Smooth muscle cell of the brain vasculature (primary cell): ENCODE measurements at regions not wholly inside any gene's neighbourhood (a gene's known extent, or its start where the extent isn't known, plus 50 kb on each side); places are given as distances from the start of the nearest gene placed in this dataset.
"Not testable (repeated sequence)": the region's sequence is repeated elsewhere in the genome, so short reads cannot be mapped to it uniquely, and the experiment has no call there.

Experiments used
- DNase-seq: peaks from one replicate; pipeline ENCODE4 v3.0.0-alpha.2; 2012; ENCODE audit warnings: low read depth, low spot score

DNA sequence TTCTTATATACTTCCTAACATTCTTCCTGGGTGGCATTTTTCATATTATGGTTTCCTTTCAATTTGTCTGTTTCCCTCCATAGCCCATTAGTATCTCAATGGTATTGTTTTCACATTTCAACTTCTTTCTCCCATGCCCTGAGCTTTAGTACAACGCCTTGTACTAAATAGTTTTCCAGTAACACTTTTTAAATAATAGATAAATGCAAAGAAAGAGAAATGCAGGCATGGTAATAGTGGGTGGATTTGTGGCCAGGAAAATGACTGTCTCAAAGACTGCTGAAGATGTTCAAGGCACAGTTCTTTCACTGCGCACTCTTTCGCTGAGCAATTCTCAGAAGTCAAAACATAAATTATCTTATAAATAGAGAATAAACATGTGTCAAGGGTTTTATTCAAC is 145.1 kb downstream of the LCA5 start:
- DNase-seq = no peak

DNA sequence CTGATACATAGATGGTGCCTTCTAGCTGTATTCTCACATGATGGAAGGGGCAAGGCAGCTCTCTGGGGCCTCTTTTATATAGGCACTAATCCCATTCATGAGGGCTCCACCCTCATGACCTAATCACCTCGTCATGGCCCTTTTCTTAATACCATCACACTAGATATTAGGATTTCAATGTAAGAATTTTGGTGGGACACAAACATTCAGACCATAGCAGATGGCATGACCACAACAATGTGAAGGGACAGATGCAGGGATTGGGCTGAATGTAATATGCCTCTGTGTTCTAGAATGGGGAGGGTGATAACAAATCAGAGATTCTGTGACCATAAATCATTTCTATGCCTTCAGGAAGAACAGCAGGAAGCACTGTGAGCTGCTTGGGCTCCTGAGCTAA is 145.8 kb downstream of the LCA5 start:
- no peak for DNase-seq

DNA sequence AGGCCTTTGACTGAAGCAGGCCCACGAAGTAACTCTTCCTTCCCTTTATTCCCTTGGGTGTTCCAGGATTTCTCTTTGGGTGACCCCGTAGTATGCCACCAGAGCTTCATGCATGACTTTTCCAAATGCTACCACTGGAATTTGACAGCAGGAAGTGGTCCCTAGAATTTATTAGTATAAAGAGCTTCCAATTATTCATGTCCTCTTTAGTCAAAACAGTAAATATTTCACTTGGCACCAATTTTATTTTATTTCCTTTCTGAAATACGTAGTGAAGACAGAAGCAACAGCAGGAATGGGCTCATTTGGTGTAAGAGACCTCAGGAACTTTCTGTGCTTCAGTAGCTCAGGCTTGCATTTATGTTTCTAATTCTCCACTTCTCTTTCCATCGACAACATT is 151.3 kb downstream of the LCA5 start:
- peak; percentile 68 for DNase-seq

DNA sequence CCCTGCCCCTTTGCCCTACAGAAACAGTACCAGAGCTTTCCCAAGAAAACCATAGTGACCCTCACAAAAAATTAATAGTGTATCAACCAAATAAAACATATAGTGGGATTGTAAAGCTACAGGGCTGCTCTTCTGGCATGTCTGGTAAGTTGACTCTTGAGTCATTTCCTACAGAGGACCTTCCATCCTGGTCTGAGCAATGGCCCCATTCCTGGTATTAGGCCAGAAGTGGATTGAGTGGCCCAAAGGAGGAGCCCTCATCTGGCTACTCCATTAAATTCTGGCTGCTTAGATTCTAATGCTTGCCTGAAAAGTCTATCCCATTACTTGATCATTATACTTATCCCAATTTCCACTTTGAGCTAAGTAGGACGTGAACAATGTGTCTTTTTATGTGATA is 150.9 kb upstream of the HMGN3 start:
- DNase-seq = no peak

DNA sequence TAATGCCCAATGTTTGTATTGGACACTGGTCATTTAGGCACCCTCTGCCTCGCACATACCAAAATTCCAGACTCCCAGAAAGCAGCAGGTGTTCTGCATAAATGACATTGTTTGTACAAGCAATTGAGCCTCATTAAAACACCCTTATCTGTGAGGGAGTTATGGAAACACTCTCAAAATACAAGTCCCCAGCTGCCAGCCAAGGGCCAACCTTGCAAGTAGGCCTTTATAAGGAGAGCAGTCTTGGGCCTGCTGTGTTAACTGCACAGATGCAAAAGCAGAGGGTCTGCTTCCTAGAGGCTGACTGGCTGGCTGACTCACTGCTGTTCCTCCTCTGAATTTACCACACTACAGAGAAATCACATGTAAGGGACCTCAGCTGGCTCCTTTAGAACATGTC is 150.4 kb upstream of the HMGN3 start:
- no peak for DNase-seq

DNA sequence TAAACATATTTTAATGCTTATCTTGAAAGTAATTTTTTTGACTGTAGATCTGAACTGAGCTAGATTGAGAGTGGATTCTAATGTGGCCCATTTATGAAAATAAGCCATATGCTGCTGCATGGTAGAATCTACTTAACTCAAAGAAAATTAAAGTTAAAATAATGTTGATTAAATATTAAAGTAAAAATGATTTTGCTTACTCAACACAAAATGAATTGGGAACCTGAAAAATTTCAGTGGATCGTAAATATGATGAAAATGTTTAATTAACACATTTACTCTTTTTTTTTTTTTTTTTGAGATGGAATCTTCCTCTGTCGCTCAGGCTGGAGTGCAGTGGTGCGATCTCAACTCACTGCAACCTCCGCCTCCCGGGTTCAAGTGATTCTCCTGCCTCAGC is 144.5 kb upstream of the HMGN3 start:
- DNase-seq = no peak

DNA sequence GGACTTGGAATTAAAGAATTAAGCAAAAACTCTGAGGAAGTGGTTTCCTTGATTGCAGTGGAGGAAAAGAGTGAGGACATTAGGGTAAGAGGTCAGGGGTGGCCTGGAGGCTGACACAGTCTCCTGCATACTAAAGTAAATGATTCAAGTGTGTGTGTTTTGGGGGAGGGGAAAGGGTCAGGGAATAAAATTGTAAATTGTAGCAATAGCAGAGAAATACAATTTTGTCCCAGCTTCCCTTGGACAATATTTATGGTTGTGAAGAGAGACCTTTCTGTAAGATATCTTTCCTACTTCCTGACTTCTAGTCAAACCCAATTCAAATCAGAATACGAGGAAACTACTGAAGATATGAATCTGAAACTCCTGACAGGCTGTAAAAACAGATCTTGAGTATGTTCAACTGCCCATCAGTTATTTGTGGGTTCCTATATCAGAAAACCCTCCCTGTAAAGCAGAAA is 143.4 kb upstream of the HMGN3 start:
- no peak for DNase-seq

DNA sequence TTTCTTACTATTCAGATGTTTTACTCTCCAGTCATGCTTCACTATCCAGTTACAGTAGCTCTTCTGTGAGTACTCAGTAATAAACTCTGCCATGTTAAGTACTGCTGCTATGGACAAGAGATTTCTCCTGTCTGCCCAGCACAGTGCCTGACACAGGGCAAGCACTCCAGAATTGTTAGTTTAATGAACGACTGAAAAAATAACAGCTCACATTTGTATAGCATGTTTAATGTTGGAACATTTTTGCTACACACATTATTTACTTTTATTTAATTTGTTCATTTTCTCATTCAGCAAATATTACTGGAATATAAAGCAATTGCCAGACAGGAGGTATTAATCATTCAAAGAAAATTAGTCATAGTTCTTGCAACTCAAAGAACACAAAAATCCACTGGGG is 142.6 kb upstream of the HMGN3 start:
- no peak for DNase-seq

DNA sequence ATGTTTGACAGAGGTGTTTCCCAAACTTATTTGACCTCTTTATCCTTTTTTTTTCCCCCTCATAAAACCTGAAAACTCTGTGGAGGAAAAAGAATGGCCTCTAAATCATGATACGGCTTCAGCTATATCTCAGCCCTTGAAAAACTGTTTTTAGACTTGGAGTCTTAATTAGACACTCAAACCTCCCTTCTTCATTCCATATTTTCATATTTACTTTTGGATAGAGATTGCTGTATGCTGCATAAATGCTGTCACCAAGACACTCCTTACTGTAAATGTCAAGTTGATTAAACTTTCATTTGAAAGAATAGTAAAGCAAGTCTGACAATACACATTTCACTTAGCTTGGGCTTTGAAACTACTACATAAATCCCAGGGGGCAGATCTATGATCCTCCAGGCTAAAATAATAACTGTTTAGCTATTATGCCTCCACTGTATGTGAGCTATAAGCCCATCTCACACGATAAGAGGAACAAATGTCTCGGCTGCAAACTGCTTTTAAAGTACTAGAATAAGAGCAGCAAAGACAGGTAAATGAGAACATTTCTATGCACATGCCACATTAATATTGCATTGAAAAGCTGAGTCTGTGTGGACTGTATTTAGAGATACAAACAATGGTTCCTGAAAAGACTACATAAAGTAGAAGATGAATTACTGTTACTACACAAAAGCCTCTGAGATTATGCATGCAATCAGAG is 141.3 kb upstream of the HMGN3 start:
- no peak for DNase-seq

DNA sequence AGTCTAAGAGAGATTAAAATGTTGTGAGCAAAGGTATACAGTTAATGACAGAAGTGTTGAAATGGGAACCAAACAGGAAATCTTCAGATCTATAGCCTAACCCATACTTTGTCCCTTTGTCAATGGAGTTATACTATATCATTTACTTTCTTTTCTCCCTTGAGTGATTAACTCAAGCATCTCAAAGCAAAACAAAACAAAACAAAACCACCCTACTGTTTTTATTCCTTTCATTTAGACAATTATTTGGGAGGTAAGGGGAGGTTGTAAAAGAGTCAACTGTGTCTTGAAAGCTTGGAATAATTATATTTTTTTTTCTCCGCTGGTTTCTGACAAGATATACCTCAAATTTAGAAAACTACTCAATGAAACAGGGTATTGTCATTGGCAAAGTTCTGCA is 139.8 kb upstream of the HMGN3 start:
- DNase-seq = no peak

DNA sequence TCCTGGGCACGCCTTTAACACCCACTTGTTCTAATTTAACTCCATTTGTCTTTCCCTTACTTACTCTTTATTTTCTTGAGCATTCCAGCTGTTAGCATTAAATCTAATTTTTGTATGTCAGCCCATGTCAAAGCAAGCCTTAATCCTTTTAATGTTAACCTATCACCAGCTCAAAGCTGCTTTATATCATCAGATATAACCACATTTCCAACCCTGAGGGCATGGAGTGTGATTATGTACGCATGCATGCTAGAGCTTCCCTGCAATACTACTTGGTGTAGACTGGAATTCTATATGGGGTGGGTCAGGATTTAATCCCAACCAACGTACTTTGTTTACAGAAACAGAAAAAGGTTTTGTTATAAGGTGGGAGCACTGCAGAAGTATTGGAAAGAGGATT is 139.4 kb upstream of the HMGN3 start:
- DNase-seq = no peak

DNA sequence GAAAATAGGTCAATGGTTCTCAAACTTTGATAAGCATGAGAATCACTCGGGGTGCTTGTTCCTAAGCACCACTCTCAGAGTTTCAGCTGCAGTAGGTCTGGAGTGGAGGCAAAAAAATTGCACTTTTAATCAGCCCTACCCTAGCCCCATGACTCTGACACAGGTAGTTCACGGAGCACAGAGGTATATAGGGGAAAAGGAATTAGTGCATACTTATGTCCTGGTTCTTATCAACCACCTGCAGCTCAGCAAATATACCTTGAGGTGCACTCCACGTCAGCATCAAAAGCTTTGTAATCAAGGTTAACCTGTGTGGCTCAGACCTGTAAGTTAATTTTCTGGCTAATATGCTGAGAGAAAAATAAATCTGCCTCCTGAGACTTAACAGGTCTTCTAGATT is 138.8 kb upstream of the HMGN3 start:
- no peak for DNase-seq

DNA sequence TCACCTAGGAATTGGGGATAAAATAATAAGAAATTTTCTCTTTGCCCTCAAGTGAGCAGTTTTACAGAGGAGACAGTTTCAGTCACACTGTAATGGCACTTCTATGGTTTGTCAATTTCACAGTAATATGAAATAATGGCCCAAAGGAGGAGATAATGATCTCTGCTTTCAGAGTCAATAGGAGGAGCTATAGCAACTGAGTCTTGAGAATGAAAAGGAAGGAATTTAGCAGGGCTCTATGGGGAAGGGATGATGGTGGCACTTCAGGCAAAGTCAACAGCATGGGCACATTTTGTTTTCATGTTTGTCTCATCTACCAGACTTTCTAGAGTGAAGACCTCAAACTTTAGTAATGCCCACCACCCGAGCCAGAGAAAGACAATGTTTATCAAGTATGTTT is 138.3 kb upstream of the HMGN3 start:
- DNase-seq = no peak

DNA sequence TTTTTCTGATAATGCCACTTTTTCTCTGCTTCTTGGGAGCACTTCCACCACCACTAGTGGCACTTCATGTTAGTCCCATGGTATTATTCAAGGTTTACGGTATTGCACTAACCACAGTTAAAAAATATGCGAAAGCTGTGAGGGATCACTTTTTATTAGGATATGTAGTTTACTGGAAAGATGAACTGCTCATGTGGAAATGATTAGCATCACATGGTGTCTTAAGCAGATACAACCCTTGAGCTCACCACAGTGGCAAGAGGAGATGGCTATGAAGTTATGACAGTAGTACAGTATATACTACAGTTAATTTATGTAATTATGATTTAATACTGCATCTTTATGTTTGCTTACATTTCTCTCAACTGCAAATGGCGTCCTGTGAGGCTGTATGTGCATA is 134.5 kb upstream of the HMGN3 start:
- no peak for DNase-seq

DNA sequence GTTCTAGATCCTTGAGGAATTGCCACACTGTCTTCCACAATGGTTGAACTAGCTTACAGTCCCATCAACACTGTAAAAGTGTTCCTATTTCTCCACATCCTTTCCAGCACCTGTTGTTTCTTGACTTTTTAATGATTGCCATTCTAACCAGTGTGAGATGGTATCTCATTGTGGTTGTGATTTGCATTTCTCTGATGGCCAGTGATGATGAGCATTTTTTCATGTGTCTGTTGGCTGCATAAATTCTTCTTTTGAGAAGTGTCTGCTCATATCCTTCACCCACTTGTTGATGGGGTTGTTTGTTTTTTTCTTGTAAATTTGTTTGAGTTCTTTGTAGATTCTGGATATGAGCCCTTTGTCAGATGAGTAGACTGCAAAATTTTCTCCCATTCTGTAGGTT is 129.0 kb upstream of the HMGN3 start:
- not testable (repeated sequence) for DNase-seq

DNA sequence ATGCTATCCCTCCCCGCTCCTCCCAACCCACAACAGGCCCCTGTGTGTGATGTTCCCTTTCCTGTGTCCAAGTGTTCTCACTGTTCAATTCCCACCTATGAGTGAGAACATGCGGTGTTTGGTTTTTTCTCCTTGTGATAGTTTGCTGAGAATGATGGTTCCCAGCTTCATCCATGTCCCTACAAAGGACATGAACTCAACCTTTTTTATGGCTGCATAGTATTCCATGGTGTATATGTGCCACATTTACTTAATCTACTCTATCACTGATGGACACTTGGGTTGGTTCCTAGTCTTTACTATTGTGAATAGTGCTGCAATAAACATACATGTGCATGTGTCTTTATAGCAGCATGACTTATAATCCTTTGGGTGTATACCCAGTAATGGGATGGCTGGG is 126.6 kb upstream of the HMGN3 start:
- not testable (repeated sequence) for DNase-seq

DNA sequence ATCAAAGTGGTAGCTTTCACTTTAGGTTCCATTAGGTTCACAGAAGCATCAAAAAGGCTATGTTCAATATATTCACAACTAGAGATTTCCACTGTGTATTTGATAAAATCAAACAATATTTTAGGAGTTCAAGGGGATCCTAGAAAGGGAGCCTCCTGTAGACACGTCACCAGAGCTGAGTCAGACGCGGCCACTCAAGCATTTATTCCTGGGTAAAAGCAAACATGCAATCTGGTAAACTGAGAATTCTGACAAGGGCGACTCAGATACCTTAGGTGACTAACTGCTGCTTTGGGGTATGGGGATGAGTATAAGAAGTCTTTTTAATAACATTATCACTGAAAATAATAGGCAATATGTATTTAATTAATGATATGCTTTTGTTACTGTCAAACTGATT is 118.7 kb upstream of the HMGN3 start:
- DNase-seq = no peak

DNA sequence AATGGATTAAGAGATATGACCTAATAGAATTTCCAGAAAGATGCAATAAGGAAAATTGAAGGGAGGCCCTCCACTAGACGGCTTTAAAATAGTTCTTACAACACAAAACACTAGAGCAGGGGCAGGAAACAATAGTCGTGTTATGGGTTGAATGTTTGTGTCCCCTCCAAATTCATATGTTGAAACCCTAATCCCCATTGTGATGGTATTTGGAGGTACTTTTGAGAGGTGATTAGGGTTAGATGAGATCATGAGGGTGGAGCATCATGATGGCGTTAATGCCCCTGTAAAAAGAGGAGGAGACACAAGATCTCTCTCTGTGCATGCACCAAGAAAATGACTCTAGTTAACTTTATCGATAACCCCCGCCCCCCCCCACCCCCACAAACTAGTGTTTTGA is 104.0 kb upstream of the HMGN3 start:
- DNase-seq = no peak

DNA sequence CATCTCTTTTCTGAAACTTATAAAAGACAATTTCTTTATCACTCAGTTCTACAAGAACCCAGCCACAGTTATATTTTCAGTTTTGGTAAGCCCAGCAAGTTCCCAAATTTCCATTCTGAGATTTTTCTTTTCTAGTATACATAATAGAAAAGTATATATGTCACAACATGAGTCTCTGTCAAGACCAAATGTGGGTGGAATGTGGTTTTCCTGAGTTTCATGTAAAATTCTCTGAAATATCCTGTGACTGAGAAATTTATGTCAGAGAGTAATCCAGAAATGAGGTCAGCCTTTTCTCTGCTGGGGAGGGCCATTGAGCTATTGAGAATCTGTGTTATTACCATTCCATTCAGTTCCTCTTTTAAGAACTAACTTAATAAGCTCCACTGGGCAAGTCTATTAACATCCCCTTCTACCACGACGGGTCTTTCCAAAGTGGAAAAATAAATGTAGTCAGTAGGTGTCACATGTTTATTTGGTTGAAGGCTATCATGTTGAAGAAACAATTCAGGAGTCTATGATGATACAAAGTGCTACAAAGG is 100.7 kb upstream of the HMGN3 start:
- no peak for DNase-seq

DNA sequence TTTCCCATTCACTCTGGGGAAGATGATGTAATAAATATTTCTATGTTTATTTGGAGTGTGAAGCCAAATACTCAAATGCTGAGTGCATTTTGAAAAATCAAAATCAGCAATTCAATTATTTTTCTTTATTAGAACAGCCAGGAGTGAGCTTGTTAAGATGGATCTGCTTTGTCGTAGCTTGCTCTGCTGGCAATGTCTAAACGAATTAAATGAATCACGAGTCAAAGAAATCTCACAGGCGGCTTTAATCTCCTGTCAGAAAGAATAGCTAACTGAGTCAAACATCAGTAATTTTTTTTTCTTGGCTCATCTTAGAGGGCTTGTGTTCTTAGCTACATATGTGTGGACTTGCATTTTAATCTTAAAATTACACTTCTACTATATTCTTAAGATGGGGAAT is 100.2 kb upstream of the HMGN3 start:
- no peak for DNase-seq

DNA sequence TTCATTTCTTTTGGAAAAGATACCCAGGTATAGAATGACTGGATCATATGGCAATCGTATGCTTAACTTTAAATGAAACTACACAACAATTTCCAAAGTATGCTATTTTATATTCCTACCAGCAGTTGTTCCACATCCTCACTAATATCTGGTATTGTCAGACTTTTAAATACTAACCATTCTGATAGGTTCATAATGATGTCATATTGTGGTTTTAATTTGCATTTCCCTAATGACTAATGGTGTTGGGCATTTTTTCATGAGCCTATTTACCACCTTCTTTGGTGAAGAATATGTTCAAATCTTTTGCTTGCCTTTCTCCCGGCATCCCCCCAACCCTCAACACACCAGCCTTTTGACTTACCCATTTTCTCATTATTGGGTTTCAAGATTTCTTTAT is 96.2 kb upstream of the HMGN3 start:
- no peak for DNase-seq

DNA sequence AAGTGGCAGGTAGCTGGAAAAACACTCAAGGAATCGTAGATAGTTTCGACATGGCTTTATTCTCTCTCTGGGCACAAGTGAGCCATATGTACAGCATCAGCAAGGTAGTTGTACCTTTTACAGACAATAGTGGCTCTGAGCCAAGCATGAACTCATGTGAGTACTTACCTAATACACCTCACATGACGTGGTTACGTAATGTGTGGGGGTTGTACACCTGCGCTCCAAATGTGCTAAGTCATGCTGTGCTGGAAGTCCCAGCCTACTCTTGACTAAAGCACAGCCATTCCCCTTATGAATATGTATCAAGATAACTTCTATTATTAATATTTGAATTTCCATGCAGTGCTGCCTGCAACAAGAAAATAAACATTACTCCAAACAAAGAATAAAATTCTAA is 78.8 kb upstream of the HMGN3 start:
- no peak for DNase-seq

DNA sequence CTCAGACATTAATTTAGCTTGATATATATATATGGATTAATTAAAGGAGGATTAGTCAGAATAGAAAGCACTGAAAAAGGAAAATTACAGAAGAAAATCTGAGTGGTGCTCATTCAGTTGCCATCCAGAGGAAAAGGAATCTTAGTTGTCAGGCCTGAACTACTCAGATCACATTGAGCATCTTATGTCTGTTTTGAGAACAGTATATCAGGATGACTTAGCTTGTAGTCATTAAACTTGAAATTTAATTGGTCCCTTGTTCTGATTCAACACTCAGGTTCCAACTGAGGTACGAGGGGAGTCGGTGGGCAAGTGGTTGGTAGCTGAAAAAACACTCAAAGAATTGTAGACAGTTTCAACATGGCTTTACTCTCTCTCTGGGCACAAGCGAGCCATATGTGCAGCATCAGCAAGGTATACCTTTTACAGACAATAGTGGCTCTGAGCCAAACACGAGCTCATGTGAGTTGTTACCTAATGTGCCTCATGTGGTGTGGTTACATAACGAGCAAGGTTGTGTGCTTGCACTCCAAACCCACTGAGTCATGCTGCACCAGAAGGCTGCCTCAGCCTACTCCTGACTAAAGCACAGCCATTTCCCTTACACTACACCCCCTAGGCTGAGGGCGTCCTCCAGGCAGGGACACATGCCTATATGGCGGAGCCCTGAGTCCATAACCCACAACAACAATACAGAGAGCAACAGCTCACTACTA is 73.0 kb upstream of the HMGN3 start:
- DNase-seq = no peak
